GM23338 (cell line): ENCODE measurements at regions not wholly inside any gene's neighbourhood (a gene's known extent, or its start where the extent isn't known, plus 50 kb on each side); places are given as distances from the start of the nearest gene placed in this dataset.

Experiments
- ATAC-seq: fragments of 200-7000 bp; cut with Tn5 transposase; 3 replicates; pipeline ENCODE4 v1.9.1; 2020
- DNase-seq: peaks from one replicate; pipeline ENCODE4 v3.0.0-alpha.2; 2015; ENCODE audit warnings: low spot score
- H2AFZ ChIP-seq: fragments of 200-600 bp; sonication (generic); 2 replicates; pipeline ENCODE4 v1.8.0; 2016; ENCODE audit warnings: antibody characterized with exemption, mild to moderate bottlenecking, moderate library complexity
- H3F3A ChIP-seq: fragments of 200-600 bp; sonication (generic); replicated peaks from 2 replicates; pipeline ENCODE4 v1.8.0; 2017; ENCODE audit warnings: antibody characterized with exemption, mixed run types, low read depth
- H3K27ac ChIP-seq: fragments of 200-600 bp; sonication (generic); 2 replicates; pipeline ENCODE4 v1.6.1; 2016; ENCODE audit warnings: low read depth
- H3K27me3 ChIP-seq: fragments of 200-600 bp; sonication (generic); 2 replicates; pipeline ENCODE4 v1.8.0; 2016; ENCODE audit warnings: mild to moderate bottlenecking, mixed run types, moderate library complexity; ENCODE audit not compliant: insufficient read depth
- H3K36me3 ChIP-seq: fragments of 200-600 bp; sonication (generic); 2 replicates; pipeline ENCODE4 v1.8.0; 2016; ENCODE audit warnings: mild to moderate bottlenecking; ENCODE audit not compliant: insufficient read depth
- H3K4me1 ChIP-seq: fragments of 200-600 bp; sonication (generic); 2 replicates; pipeline ENCODE4 v1.8.0; 2016; ENCODE audit warnings: mild to moderate bottlenecking, moderate library complexity; ENCODE audit not compliant: insufficient read depth
- H3K4me2 ChIP-seq: fragments of 200-600 bp; sonication (generic); 2 replicates; pipeline ENCODE4 v1.7.1; 2017; ENCODE audit warnings: mixed run types
- H3K4me3 ChIP-seq: fragments of 200-600 bp; sonication (generic); 2 replicates; pipeline ENCODE4 v1.6.1; 2016; ENCODE audit warnings: mixed run types
- H3K79me2 ChIP-seq: fragments of 200-600 bp; sonication (generic); replicated peaks from 2 replicates; pipeline ENCODE4 v1.8.0; 2017; ENCODE audit warnings: mild to moderate bottlenecking; ENCODE audit not compliant: insufficient read depth
- H3K9me2 ChIP-seq: fragments of 200-600 bp; sonication (generic); 2 replicates; pipeline ENCODE4 v1.8.0; 2017; ENCODE audit not compliant: insufficient read depth
- H4K20me1 ChIP-seq: fragments of 200-600 bp; sonication (generic); replicated peaks from 2 replicates; pipeline ENCODE4 v1.8.0; 2017; ENCODE audit warnings: mild to moderate bottlenecking; ENCODE audit not compliant: insufficient read depth
- H3K27ac Mint-ChIP-seq: 2 replicates; pipeline ENCODE4 v1.8.0; 2020; ENCODE audit warnings: inconsistent platforms, mild to moderate bottlenecking, moderate library complexity, mixed read lengths
- H3K27me3 Mint-ChIP-seq: 3 replicates; pipeline ENCODE4 v1.8.0; 2022; ENCODE audit warnings: low read depth, mild to moderate bottlenecking, moderate library complexity, mixed read lengths, inconsistent platforms; ENCODE audit not compliant: insufficient read depth, poor library complexity
- H3K36me3 Mint-ChIP-seq: 3 replicates; pipeline ENCODE4 v1.8.0; 2021; ENCODE audit warnings: low read depth, mild to moderate bottlenecking, inconsistent platforms, moderate library complexity, mixed read lengths
- H3K4me1 Mint-ChIP-seq: 3 replicates; pipeline ENCODE4 v1.8.0; 2020; ENCODE audit warnings: mild to moderate bottlenecking, inconsistent platforms, mixed read lengths
- H3K4me3 Mint-ChIP-seq: 3 replicates; pipeline ENCODE4 v1.8.0; 2021; ENCODE audit warnings: moderate library complexity, mild to moderate bottlenecking, inconsistent platforms, mixed read lengths
- H3K9me3 Mint-ChIP-seq: 3 replicates; pipeline ENCODE4 v1.8.0; 2020; ENCODE audit warnings: moderate library complexity, mild to moderate bottlenecking, inconsistent platforms, mixed read lengths
- CREB1 ChIP-seq: fragments of 250-450 bp; sonication (Bioruptor Pico); IDR thresholded peaks from 2 replicates; pipeline ENCODE4 v1.5.0; 2020; ENCODE audit warnings: low read depth, mild to moderate bottlenecking, moderate library complexity
- ETS1 ChIP-seq: IDR thresholded peaks from 2 replicates; pipeline ENCODE4 v1.6.1; 2016; ENCODE audit warnings: antibody characterized with exemption
- EZH2 ChIP-seq: fragments of 200-600 bp; sonication (generic); IDR thresholded peaks from one replicate; pipeline ENCODE4 v1.8.0; 2017; ENCODE audit warnings: antibody characterized with exemption, mild to moderate bottlenecking, low read depth; ENCODE audit not compliant: unreplicated experiment
- EZH2phosphoT487 ChIP-seq: fragments of 200-600 bp; sonication (generic); IDR thresholded peaks from one replicate; pipeline ENCODE4 v1.8.1; 2018; ENCODE audit warnings: antibody characterized with exemption; ENCODE audit not compliant: unreplicated experiment
- JUNB ChIP-seq: IDR thresholded peaks from one replicate; pipeline ENCODE4 v1.6.1; 2016; ENCODE audit warnings: antibody characterized with exemption; ENCODE audit not compliant: unreplicated experiment
- NANOG ChIP-seq: IDR thresholded peaks from 2 replicates; pipeline ENCODE4 v1.6.1; 2016; ENCODE audit warnings: antibody characterized with exemption, borderline replicate concordance
- POLR2AphosphoS5 ChIP-seq: IDR thresholded peaks from 2 replicates; pipeline ENCODE4 v1.6.1; 2016; ENCODE audit warnings: antibody characterized with exemption, low read depth
- REST ChIP-seq: IDR thresholded peaks from one replicate; pipeline ENCODE4 v1.6.1; 2018; ENCODE audit warnings: antibody characterized with exemption; ENCODE audit not compliant: unreplicated experiment
- STAT1 ChIP-seq: IDR thresholded peaks from one replicate; pipeline ENCODE4 v1.6.1; 2016; ENCODE audit warnings: antibody characterized with exemption; ENCODE audit not compliant: unreplicated experiment
- ZNF114 ChIP-seq: fragments of 250-450 bp; sonication (Bioruptor Pico); IDR thresholded peaks from 2 replicates; pipeline ENCODE4 v1.5.0; 2020; ENCODE audit warnings: mild to moderate bottlenecking, moderate library complexity
- ZNF331 ChIP-seq: fragments of 250-450 bp; sonication (Bioruptor Pico); IDR thresholded peaks from 2 replicates; pipeline ENCODE4 v1.5.0; 2020; ENCODE audit warnings: low read depth, mild to moderate bottlenecking, moderate library complexity
- TF ChIP-seq, protein P1 (sequence below), 2 experiments: fragments of 200-600 bp in 1 of 2; sonication (generic) in 1 of 2; conservative IDR thresholded peaks; 2 replicates each; pipeline versions ENCODE4 v1.5.1 to v1.6.1; 2016 to 2017; ENCODE audit warnings: antibody characterized with exemption in 2 of 2, low read depth in 2 of 2, mild to moderate bottlenecking in 2 of 2, moderate library complexity in 1 of 2
- TF ChIP-seq, protein P2 (sequence below): fragments of 250-450 bp; sonication (Bioruptor Pico); IDR thresholded peaks from 2 replicates; pipeline ENCODE4 v1.5.0; 2020; ENCODE audit warnings: mild to moderate bottlenecking, moderate library complexity

DNA sequence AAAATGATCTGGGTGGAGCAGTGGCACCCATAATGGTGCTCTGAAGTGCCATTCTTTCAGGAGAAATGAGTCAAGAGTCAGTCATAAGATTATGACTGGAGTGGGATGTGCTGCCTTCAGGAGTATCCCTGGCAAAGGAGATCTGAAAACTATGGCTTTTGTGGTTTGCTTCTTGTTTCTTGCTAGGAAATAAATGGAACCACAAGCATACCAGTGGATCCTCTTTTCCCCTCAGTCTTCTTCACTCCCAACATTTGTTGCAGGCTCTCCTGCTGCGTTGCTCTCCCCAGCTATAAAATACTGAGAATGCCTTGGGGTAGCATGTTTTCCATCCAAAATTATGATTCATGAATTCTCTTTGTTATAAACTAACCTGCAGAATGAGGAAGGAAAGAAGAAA, 199.1 kb downstream of the NNT start:
- Histone ChIP-seq H3K9me2 (peaks cover 6% of the 10 kb centered on the region), H3K4me1 (no peaks in the 10 kb centered on the region), H3K27ac (no peak overlapping the region), H3K36me3 (no peaks in the 10 kb centered on the region), H3F3A (no peaks in the 10 kb centered on the region), H3K4me2 (no peak overlapping the region), H3K27me3 (no peaks in the 10 kb centered on the region), H3K79me2 (no peaks in the 10 kb centered on the region), H2AFZ (no peak overlapping the region), H3K4me3 (no peak overlapping the region), H4K20me1 (no peaks in the 10 kb centered on the region)
- DNase-seq = no peak
- no peak overlapping the region for H3K4me3 Mint-ChIP-seq
- TF ChIP-seq POLR2AphosphoS5 (no peak), STAT1 (no peak), EZH2 (no peak), ZNF331 (no peak), CREB1 (CRISPR knock-in tag) (no peak), REST (no peak), ETS1 (no peak), ZNF114 (CRISPR knock-in tag) (no peak), NANOG (no peak), JUNB (no peak), EZH2phosphoT487 (no peak)
- TF ChIP-seq, protein P1, sequence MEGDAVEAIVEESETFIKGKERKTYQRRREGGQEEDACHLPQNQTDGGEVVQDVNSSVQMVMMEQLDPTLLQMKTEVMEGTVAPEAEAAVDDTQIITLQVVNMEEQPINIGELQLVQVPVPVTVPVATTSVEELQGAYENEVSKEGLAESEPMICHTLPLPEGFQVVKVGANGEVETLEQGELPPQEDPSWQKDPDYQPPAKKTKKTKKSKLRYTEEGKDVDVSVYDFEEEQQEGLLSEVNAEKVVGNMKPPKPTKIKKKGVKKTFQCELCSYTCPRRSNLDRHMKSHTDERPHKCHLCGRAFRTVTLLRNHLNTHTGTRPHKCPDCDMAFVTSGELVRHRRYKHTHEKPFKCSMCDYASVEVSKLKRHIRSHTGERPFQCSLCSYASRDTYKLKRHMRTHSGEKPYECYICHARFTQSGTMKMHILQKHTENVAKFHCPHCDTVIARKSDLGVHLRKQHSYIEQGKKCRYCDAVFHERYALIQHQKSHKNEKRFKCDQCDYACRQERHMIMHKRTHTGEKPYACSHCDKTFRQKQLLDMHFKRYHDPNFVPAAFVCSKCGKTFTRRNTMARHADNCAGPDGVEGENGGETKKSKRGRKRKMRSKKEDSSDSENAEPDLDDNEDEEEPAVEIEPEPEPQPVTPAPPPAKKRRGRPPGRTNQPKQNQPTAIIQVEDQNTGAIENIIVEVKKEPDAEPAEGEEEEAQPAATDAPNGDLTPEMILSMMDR (conservative IDR thresholded peaks at IDR 0.05; ENCODE audit: low read depth in 2 of 2) = no peak
- TF ChIP-seq, protein P2, sequence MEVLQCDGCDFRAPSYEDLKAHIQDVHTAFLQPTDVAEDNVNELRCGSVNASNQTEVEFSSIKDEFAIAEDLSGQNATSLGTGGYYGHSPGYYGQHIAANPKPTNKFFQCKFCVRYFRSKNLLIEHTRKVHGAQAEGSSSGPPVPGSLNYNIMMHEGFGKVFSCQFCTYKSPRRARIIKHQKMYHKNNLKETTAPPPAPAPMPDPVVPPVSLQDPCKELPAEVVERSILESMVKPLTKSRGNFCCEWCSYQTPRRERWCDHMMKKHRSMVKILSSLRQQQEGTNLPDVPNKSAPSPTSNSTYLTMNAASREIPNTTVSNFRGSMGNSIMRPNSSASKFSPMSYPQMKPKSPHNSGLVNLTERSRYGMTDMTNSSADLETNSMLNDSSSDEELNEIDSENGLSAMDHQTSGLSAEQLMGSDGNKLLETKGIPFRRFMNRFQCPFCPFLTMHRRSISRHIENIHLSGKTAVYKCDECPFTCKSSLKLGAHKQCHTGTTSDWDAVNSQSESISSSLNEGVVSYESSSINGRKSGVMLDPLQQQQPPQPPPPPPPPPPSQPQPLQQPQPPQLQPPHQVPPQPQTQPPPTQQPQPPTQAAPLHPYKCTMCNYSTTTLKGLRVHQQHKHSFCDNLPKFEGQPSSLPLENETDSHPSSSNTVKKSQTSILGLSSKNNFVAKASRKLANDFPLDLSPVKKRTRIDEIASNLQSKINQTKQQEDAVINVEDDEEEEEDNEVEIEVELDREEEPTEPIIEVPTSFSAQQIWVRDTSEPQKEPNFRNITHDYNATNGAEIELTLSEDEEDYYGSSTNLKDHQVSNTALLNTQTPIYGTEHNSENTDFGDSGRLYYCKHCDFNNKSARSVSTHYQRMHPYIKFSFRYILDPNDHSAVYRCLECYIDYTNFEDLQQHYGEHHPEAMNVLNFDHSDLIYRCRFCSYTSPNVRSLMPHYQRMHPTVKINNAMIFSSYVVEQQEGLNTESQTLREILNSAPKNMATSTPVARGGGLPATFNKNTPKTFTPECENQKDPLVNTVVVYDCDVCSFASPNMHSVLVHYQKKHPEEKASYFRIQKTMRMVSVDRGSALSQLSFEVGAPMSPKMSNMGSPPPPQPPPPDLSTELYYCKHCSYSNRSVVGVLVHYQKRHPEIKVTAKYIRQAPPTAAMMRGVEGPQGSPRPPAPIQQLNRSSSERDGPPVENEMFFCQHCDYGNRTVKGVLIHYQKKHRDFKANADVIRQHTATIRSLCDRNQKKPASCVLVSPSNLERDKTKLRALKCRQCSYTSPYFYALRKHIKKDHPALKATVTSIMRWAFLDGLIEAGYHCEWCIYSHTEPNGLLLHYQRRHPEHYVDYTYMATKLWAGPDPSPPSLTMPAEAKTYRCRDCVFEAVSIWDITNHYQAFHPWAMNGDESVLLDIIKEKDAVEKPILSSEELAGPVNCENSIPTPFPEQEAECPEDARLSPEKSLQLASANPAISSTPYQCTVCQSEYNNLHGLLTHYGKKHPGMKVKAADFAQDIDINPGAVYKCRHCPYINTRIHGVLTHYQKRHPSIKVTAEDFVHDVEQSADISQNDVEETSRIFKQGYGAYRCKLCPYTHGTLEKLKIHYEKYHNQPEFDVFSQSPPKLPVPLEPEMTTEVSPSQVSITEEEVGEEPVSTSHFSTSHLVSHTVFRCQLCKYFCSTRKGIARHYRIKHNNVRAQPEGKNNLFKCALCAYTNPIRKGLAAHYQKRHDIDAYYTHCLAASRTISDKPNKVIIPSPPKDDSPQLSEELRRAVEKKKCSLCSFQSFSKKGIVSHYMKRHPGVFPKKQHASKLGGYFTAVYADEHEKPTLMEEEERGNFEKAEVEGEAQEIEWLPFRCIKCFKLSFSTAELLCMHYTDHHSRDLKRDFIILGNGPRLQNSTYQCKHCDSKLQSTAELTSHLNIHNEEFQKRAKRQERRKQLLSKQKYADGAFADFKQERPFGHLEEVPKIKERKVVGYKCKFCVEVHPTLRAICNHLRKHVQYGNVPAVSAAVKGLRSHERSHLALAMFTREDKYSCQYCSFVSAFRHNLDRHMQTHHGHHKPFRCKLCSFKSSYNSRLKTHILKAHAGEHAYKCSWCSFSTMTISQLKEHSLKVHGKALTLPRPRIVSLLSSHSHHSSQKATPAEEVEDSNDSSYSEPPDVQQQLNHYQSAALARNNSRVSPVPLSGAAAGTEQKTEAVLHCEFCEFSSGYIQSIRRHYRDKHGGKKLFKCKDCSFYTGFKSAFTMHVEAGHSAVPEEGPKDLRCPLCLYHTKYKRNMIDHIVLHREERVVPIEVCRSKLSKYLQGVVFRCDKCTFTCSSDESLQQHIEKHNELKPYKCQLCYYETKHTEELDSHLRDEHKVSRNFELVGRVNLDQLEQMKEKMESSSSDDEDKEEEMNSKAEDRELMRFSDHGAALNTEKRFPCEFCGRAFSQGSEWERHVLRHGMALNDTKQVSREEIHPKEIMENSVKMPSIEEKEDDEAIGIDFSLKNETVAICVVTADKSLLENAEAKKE (CRISPR knock-in tag) = no peak
- peaks cover 2% of the 10 kb centered on the region for H3K27me3 Mint-ChIP-seq
- H3K27ac Mint-ChIP-seq = no peak overlapping the region
- no peak for ATAC-seq
- no peaks in the 10 kb centered on the region for H3K36me3 Mint-ChIP-seq
- H3K4me1 Mint-ChIP-seq = peaks cover 8% of the 10 kb centered on the region
- 0 out of 3 replicates have a peak, but pooled peaks cover 3% of the 10 kb centered on the region for H3K9me3 Mint-ChIP-seq
